Kidney (tissue), 13 donors: ENCODE measurements at regions not wholly inside any gene's neighbourhood (a gene's known extent, or its start where the extent isn't known, plus 50 kb on each side); places are given as distances from the start of the nearest gene placed in this dataset.

Experiments used
- DNase-seq, 5 donors: peaks; one replicate each; pipeline ENCODE4 v3.0.0-alpha.2; 2013 to 2020
- FAIRE-seq: peaks from 2 replicates; lab custom pipeline; 2012; peaks lifted over from hg19 to GRCh38; lab: Jason Lieb, UNC
- H3K27ac ChIP-seq, 2 donors: one replicate each; pipeline ENCODE4 v1.7.0; 2013; ENCODE audit warnings: low read depth in 2 of 2, low read length in 2 of 2, inconsistent platforms in 1 of 2
- H3K27me3 ChIP-seq: one replicate; pipeline ENCODE4 v1.7.1; 2013; ENCODE audit warnings: low read length, inconsistent platforms; ENCODE audit not compliant: control insufficient read depth, insufficient read depth
- H3K36me3 ChIP-seq, 3 donors: one replicate each; pipeline versions ENCODE4 v1.7.0 to v1.7.1; 2013; ENCODE audit warnings: low read length in 3 of 3, control low read depth in 1 of 3, inconsistent platforms in 1 of 3; ENCODE audit not compliant: insufficient read depth in 3 of 3, control insufficient read depth in 2 of 3
- H3K4me1 ChIP-seq, 3 donors: one replicate each; pipeline versions ENCODE4 v1.7.0 to v1.7.1; 2013; ENCODE audit warnings: low read length in 3 of 3, inconsistent platforms in 1 of 3, low read depth in 1 of 3; ENCODE audit not compliant: control insufficient read depth in 2 of 3, insufficient read depth in 2 of 3
- H3K4me3 ChIP-seq, 3 donors: one replicate each; pipeline versions ENCODE4 v1.7.0 to v1.8.1; 2013; ENCODE audit warnings: low read length in 3 of 3, control low read depth in 1 of 3, inconsistent platforms in 1 of 3
- H3K9ac ChIP-seq, 3 donors: one replicate each; pipeline versions ENCODE4 v1.7.0 to v1.7.1; 2013; ENCODE audit warnings: low read length in 3 of 3, control low read depth in 1 of 3, inconsistent platforms in 1 of 3
- H3K9me3 ChIP-seq, 3 donors: one replicate each; pipeline versions ENCODE4 v1.7.0 to v1.7.1; 2013; ENCODE audit warnings: low read length in 3 of 3, control low read depth in 1 of 3, inconsistent platforms in 1 of 3; ENCODE audit not compliant: control insufficient read depth in 2 of 3, insufficient read depth in 1 of 3
- CTCF ChIP-seq: IDR thresholded peaks from 3 replicates; pipeline ENCODE4 v1.5.1; 2012; ENCODE audit warnings: mild to moderate bottlenecking, moderate library complexity, borderline replicate concordance; ENCODE audit not compliant: insufficient read depth; ENCODE audit errors: extremely low read depth
- intact Hi-C: fragments of 100-400 bp; cut with DNase I; formaldehyde crosslinking; loops from one replicate; pipeline ENCODE4 v1.11.1; 2022
- donor health status: control.
- donor health status: control.
- donor health status: control.
- donor health status: control.
- donor health status: control.
- donor health status: DM: yes; HTN: yes; CAD: no.
- donor health status: Normal renal cell carcinoma (clear cell type).

GRCh38 chr5:121758615-121759014, 93.1 kb upstream of the FTMT start:
- Histone ChIP-seq H3K9me3 (peaks cover 0 to 2% (median 0%) of the 10 kb centered on the region in 3 donors), H3K27me3 (no peaks in the 10 kb centered on the region), H3K27ac (no peak overlapping the region), H3K4me1 (no peaks in the 10 kb centered on the region), H3K4me3 (no peak overlapping the region), H3K9ac (no peak overlapping the region), H3K36me3 (no peaks in the 10 kb centered on the region)
- FAIRE-seq (no peak), DNase-seq (no peak)
- intact Hi-C loops = no loop called here
- TF ChIP-seq CTCF = no peak

GRCh38 chr5:121762426-121762825, 89.3 kb upstream of the FTMT start:
- Histone ChIP-seq H3K27ac (no peak overlapping the region), H3K4me1 (no peaks in the 10 kb centered on the region), H3K27me3 (no peaks in the 10 kb centered on the region), H3K9me3 (no peaks in the 10 kb centered on the region), H3K36me3 (no peaks in the 10 kb centered on the region), H3K4me3 (no peak overlapping the region), H3K9ac (no peak overlapping the region)
- DNase-seq = no peak
- no peak for FAIRE-seq
- TF ChIP-seq CTCF = no peak
- intact Hi-C loops = no loop called here

- Histone ChIP-seq H3K9me3 (no peaks in the 10 kb centered on the region), H3K4me1 (no peaks in the 10 kb centered on the region), H3K27ac (no peak overlapping the region), H3K36me3 (no peaks in the 10 kb centered on the region), H3K27me3 (no peaks in the 10 kb centered on the region), H3K9ac (no peak overlapping the region), H3K4me3 (no peak overlapping the region)
- no peak for TF ChIP-seq CTCF
- DNase-seq = no peak
- no peak for FAIRE-seq
- intact Hi-C loops = no loop called here
Measured at GRCh38 chr5:121763665-121764064, 88.0 kb upstream of the FTMT start.

GRCh38 chr5:121780406-121780805, 71.3 kb upstream of the FTMT start:
- H3K36me3 ChIP-seq = no peaks in the 10 kb centered on the region
- intact Hi-C loops = no loop called here

More at GRCh38 chr5:121780406-121780805, 71.3 kb upstream of the FTMT start:
- TF ChIP-seq CTCF = no peak
- Histone ChIP-seq H3K9ac (no peak overlapping the region), H3K9me3 (no peaks in the 10 kb centered on the region), H3K27ac (no peak overlapping the region), H3K27me3 (no peaks in the 10 kb centered on the region), H3K4me1 (no peaks in the 10 kb centered on the region), H3K4me3 (no peak overlapping the region)
- DNase-seq (no peak), FAIRE-seq (no peak)
